NT2/D1 (cell line): ENCODE measurements at regions not wholly inside any gene's neighbourhood (a gene's known extent, or its start where the extent isn't known, plus 50 kb on each side); places are given as distances from the start of the nearest gene placed in this dataset.

Experiments used
- SUZ12 ChIP-seq: IDR thresholded peaks from 2 replicates; pipeline ENCODE4 v1.6.1; 2011; ENCODE audit not compliant: insufficient read length, insufficient read depth; ENCODE audit errors: extremely low read depth
- YY1 ChIP-seq: IDR thresholded peaks from 2 replicates; pipeline ENCODE4 v1.6.1; 2011; ENCODE audit not compliant: insufficient read length, insufficient read depth

- no peak for TF ChIP-seq YY1
- no peak for TF ChIP-seq SUZ12
Measured at GRCh38 chr3:148457886-148458285, 239.8 kb upstream of the AGTR1 start.
